PFSK-1 (cell line): ENCODE measurements at regions not wholly inside any gene's neighbourhood (a gene's known extent, or its start where the extent isn't known, plus 50 kb on each side); places are given as distances from the start of the nearest gene placed in this dataset.

Source experiments
- FOXP2 ChIP-seq: optimal IDR thresholded peaks from 2 replicates; pipeline ENCODE3; 2011; ENCODE audit warnings: borderline replicate concordance, control low read depth, inconsistent platforms; ENCODE audit not compliant: insufficient read depth; ENCODE audit errors: extremely low read length, extremely low read depth
- POLR2AphosphoS5 ChIP-seq: IDR thresholded peaks from 2 replicates; pipeline ENCODE4 v1.6.1; 2012; ENCODE audit warnings: low read depth, mild to moderate bottlenecking, control low read depth, low read length, moderate library complexity
- SIN3A ChIP-seq: IDR thresholded peaks from 2 replicates; pipeline ENCODE4 v1.6.1; 2012; ENCODE audit warnings: mild to moderate bottlenecking, low read length, moderate library complexity, borderline replicate concordance; ENCODE audit not compliant: insufficient read depth
- TAF1 ChIP-seq: IDR thresholded peaks from 2 replicates; pipeline ENCODE4 v1.6.1; 2012; ENCODE audit warnings: low read length, control low read depth, borderline replicate concordance; ENCODE audit not compliant: insufficient read depth
- TF ChIP-seq, protein P1 (sequence below), 2 experiments: IDR thresholded peaks; 2 replicates each; pipeline versions ENCODE4 v1.6.1 to v1.8.0; 2011 to 2012; ENCODE audit warnings: low read depth in 2 of 2, low read length in 2 of 2, control low read depth in 1 of 2, inconsistent platforms in 1 of 2, mild to moderate bottlenecking in 1 of 2, moderate library complexity in 1 of 2; ENCODE audit not compliant: insufficient read depth in 1 of 2

DNA sequence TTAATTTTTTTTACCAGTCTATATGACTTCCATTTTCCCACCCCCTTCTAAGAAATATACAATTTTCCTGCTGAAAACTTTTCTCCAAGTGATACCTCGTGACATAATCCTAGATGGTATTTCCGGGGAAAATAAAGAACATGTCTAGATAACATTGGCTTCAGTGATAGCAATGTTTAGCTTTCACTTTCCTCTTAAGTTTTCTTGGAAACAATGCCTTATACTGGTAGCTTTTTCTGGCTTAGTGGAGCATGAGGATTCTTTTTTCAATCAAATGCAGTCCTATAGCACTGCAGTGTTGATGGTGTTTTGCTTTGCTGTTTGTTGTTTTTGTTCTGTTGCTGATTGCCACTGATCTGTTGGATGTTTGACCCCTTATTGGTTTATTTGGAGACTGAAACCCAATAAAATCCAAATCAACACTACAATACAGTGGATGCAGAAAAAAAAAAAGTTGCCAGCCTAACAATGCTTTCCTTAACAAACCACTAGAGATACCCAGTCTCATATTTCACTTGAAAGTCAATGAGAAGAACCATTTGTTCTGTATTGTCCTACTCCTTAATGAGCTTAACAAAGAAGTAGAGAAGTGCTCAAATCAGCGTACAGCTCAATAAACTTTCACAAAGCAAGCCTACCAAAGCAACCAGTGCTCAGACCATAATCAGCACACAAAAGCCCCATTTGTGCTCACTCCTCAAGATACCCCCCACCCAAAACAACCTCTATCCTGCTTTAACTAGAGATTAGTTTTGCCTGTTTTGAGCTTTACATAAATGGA lies 74.2 kb upstream of the GRAMD2B start:
- TF ChIP-seq, protein P1, sequence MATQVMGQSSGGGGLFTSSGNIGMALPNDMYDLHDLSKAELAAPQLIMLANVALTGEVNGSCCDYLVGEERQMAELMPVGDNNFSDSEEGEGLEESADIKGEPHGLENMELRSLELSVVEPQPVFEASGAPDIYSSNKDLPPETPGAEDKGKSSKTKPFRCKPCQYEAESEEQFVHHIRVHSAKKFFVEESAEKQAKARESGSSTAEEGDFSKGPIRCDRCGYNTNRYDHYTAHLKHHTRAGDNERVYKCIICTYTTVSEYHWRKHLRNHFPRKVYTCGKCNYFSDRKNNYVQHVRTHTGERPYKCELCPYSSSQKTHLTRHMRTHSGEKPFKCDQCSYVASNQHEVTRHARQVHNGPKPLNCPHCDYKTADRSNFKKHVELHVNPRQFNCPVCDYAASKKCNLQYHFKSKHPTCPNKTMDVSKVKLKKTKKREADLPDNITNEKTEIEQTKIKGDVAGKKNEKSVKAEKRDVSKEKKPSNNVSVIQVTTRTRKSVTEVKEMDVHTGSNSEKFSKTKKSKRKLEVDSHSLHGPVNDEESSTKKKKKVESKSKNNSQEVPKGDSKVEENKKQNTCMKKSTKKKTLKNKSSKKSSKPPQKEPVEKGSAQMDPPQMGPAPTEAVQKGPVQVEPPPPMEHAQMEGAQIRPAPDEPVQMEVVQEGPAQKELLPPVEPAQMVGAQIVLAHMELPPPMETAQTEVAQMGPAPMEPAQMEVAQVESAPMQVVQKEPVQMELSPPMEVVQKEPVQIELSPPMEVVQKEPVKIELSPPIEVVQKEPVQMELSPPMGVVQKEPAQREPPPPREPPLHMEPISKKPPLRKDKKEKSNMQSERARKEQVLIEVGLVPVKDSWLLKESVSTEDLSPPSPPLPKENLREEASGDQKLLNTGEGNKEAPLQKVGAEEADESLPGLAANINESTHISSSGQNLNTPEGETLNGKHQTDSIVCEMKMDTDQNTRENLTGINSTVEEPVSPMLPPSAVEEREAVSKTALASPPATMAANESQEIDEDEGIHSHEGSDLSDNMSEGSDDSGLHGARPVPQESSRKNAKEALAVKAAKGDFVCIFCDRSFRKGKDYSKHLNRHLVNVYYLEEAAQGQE (IDR thresholded peaks at IDR 0.05; ENCODE audit: insufficient read depth in 1 of 2, low read depth in 2 of 2, low read length in 2 of 2): no peak
- TF ChIP-seq SIN3A: no peak
- no peak for TF ChIP-seq TAF1
- TF ChIP-seq POLR2AphosphoS5: no peak
- TF ChIP-seq FOXP2: no peak

DNA sequence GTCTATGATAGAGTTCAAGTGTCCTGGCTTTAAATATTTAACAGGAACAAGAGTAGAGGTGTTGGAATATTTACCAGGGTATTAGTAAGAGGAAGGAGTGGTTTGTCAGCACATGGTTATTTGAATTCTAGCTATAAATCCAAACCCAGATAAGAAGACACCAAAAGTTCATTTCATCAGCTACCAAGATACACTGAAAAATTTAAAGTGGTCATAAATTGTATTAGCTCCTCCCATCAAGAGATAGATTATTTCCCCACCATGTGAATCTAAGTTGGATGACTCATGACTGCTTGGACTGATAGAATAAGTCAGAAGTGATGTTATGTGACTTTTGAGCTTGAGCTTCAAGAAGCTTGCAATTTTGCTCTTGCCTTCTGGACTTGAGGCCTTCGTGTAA lies 72.1 kb upstream of the GRAMD2B start:
- no peak for TF ChIP-seq FOXP2
- no peak for TF ChIP-seq SIN3A
- TF ChIP-seq, protein P1 (IDR thresholded peaks at IDR 0.05; ENCODE audit: insufficient read depth in 1 of 2, low read depth in 2 of 2, low read length in 2 of 2): no peak
- TF ChIP-seq TAF1: no peak
- no peak for TF ChIP-seq POLR2AphosphoS5

DNA sequence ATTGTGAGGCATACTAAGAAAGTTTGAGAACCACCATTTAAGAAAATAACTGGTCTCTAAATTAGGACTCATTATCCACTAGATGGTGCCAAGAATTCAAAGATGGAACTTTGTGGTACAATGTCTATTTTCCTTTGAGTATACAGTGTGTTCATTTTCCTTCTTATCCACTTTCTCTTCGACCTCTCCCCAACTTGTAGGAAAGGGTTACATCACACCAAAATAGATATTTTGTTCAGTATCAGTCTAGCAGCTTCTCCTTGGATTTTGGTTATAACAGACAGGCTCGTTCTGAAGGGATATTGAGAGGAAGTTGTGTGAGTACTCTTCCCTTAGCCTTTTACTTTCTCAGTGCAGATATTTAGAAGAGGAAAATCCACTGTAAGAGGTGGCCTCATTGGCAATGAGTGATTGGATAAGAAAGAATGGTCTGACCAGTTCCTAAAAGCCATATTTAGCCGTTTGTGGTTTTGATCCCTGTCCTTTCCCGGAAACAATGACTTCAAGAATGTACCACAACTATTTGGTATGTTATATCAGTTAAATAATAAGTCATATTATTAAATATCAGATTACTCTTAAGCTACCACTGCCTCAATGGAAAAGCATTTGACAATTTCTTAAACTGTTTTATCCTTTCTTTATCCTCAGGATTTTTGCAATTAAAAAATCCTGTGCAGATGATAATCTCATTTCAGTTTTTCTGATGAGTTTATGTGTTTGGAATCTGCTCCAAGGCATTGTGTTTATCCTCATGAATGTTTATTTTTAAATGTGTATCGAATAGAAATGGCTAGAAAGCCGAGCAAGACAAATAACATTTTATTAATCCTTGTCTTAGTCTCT lies 69.0 kb upstream of the GRAMD2B start:
- TF ChIP-seq, protein P1 (IDR thresholded peaks at IDR 0.05; ENCODE audit: insufficient read depth in 1 of 2, low read depth in 2 of 2, low read length in 2 of 2): no peak
- TF ChIP-seq FOXP2: no peak
- no peak for TF ChIP-seq POLR2AphosphoS5
- no peak for TF ChIP-seq TAF1
- no peak for TF ChIP-seq SIN3A

DNA sequence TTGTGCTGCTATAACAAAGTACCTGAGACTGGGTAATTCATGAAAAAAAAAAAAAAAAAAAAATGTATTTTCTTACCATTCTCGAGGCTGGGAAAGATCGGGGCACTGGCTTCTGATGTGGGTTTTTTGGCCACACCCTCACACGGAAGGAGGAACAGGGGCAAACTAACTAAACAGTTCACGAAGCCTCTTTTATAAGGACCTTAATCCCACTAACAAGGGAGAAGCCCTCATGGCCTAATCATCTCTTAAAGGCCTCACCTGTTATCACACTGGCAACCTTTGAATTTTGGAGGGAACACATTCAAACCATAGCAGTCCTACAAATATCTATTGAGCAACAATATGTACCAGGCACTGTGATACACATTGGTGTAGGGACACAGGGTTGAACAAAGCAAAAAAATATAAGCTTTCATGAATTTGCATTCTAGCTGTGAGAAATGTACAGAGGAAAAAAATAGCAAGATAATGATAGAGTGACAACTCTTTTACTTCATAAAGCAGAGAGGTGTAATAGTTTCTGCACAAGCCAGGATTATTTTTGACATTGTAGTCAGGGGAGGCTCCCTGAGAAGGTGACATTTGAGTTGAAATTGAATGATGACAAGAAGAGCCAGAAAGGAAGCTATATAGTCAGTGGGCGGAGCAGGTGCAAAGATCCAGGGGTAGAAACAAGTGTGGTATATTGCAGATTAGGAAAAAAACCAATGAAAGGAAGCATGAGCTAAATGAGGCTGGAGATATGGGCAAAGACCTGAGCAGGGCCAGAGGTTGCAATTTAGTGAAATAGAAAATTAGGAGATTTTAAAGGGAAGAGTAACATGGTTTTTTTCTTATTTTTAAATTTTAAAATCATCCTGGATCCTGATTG lies 68.1 kb upstream of the GRAMD2B start:
- TF ChIP-seq TAF1 (no peak), SIN3A (no peak), POLR2AphosphoS5 (no peak), FOXP2 (no peak)
- TF ChIP-seq, protein P1 (IDR thresholded peaks at IDR 0.05; ENCODE audit: insufficient read depth in 1 of 2, low read depth in 2 of 2, low read length in 2 of 2): no peak
